Liver (tissue), 8 donors: ENCODE measurements at regions not wholly inside any gene's neighbourhood (a gene's known extent, or its start where the extent isn't known, plus 50 kb on each side); places are given as distances from the start of the nearest gene placed in this dataset.

Experiments
- DNase-seq: peaks from one replicate; pipeline ENCODE4 v3.0.0-alpha.2; 2017; ENCODE audit warnings: low spot score
- H3K27ac ChIP-seq, 2 donors: one replicate each; pipeline ENCODE4 v1.7.0; 2013; ENCODE audit warnings: inconsistent platforms in 2 of 2, low read length in 2 of 2, control low read depth in 1 of 2, low read depth in 1 of 2, mild to moderate bottlenecking in 1 of 2
- H3K27me3 ChIP-seq, 4 donors: one replicate each; pipeline versions ENCODE4 v1.6.1 to v1.7.0; 2013; ENCODE audit warnings: low read length in 3 of 4, inconsistent platforms in 1 of 4, mild to moderate bottlenecking in 1 of 4, moderate library complexity in 1 of 4; ENCODE audit not compliant: control insufficient read depth in 4 of 4, insufficient read depth in 4 of 4
- H3K36me3 ChIP-seq, 4 donors: one replicate each; pipeline versions ENCODE4 v1.6.1 to v1.7.0; 2013; ENCODE audit warnings: low read length in 3 of 4, mild to moderate bottlenecking in 3 of 4, low read depth in 1 of 4, moderate library complexity in 1 of 4; ENCODE audit not compliant: control insufficient read depth in 4 of 4, insufficient read depth in 3 of 4
- H3K4me1 ChIP-seq, 4 donors: one replicate each; pipeline versions ENCODE4 v1.6.1 to v1.7.0; 2013; ENCODE audit warnings: low read length in 3 of 4, mild to moderate bottlenecking in 3 of 4, moderate library complexity in 1 of 4; ENCODE audit not compliant: control insufficient read depth in 4 of 4, insufficient read depth in 4 of 4
- H3K4me3 ChIP-seq, 3 donors: one replicate each; pipeline versions ENCODE4 v1.6.1 to v1.7.0; 2013; ENCODE audit warnings: low read length in 3 of 3, control low read depth in 1 of 3, low read depth in 1 of 3, mild to moderate bottlenecking in 1 of 3
- H3K9ac ChIP-seq, 2 donors: one replicate each; pipeline ENCODE4 v1.7.0; 2013; ENCODE audit warnings: low read length in 2 of 2, mild to moderate bottlenecking in 2 of 2, moderate library complexity in 2 of 2, control low read depth in 1 of 2, low read depth in 1 of 2
- H3K9me3 ChIP-seq, 4 donors: one replicate each; pipeline versions ENCODE4 v1.6.1 to v1.7.0; 2013; ENCODE audit warnings: low read length in 3 of 4; ENCODE audit not compliant: control insufficient read depth in 4 of 4
- ATF3 ChIP-seq: IDR thresholded peaks from 2 replicates; pipeline ENCODE4 v1.6.1; 2016; ENCODE audit warnings: antibody characterized with exemption
- CTCF ChIP-seq: fragments of 150-350 bp; IDR thresholded peaks from 2 replicates; pipeline ENCODE4 v1.5.1; 2017; ENCODE audit warnings: improper control_type of control experiment, low read depth, low read length; ENCODE audit not compliant: missing input control
- EGR1 ChIP-seq, 2 donors: IDR thresholded peaks; 2 replicates each; pipeline ENCODE4 v1.6.1; 2016 to 2018; ENCODE audit warnings: antibody characterized with exemption in 2 of 2, low read depth in 2 of 2
- FOXA1 ChIP-seq: IDR thresholded peaks from 2 replicates; pipeline ENCODE4 v1.6.1; 2016; ENCODE audit warnings: antibody characterized with exemption
- FOXA2 ChIP-seq: IDR thresholded peaks from 2 replicates; pipeline ENCODE4 v1.6.1; 2016; ENCODE audit warnings: antibody characterized with exemption
- GABPA ChIP-seq, 2 donors: IDR thresholded peaks in 1 of 2; conservative IDR thresholded peaks in 1 of 2; 2 replicates each; pipeline ENCODE4 v1.6.1; 2016; ENCODE audit warnings: antibody characterized with exemption in 2 of 2, mild to moderate bottlenecking in 1 of 2, moderate library complexity in 1 of 2
- HNF4A ChIP-seq, 2 donors: conservative IDR thresholded peaks; 2 replicates each; pipeline ENCODE4 v1.6.1; 2016; ENCODE audit warnings: antibody characterized with exemption in 2 of 2, mild to moderate bottlenecking in 2 of 2
- HNF4G ChIP-seq: IDR thresholded peaks from 2 replicates; pipeline ENCODE4 v1.6.1; 2016; ENCODE audit warnings: antibody characterized with exemption
- JUND ChIP-seq, 2 donors: IDR thresholded peaks; 2 replicates each; pipeline ENCODE4 v1.6.1; 2016; ENCODE audit warnings: antibody characterized with exemption in 2 of 2
- MAX ChIP-seq: IDR thresholded peaks from 2 replicates; pipeline ENCODE4 v1.6.1; 2016; ENCODE audit warnings: antibody characterized with exemption
- NR2F2 ChIP-seq: IDR thresholded peaks from 2 replicates; pipeline ENCODE4 v1.6.1; 2016; ENCODE audit warnings: antibody characterized with exemption
- RAD21 ChIP-seq, 2 donors: IDR thresholded peaks; 2 replicates each; pipeline ENCODE4 v1.6.1; 2016; ENCODE audit warnings: antibody characterized with exemption in 2 of 2, mild to moderate bottlenecking in 2 of 2
- REST ChIP-seq: IDR thresholded peaks from 2 replicates; pipeline ENCODE4 v1.6.1; 2016; ENCODE audit warnings: antibody characterized with exemption, mild to moderate bottlenecking
- RXRA ChIP-seq, 2 donors: IDR thresholded peaks; 2 replicates each; pipeline ENCODE4 v1.6.1; 2017 to 2018; ENCODE audit warnings: antibody characterized with exemption in 2 of 2, mild to moderate bottlenecking in 1 of 2
- SP1 ChIP-seq: IDR thresholded peaks from 2 replicates; pipeline ENCODE4 v1.6.1; 2018; ENCODE audit warnings: antibody characterized with exemption, mild to moderate bottlenecking
- TAF1 ChIP-seq: conservative IDR thresholded peaks from 2 replicates; pipeline ENCODE4 v1.6.1; 2016; ENCODE audit warnings: antibody characterized with exemption, mild to moderate bottlenecking
- YY1 ChIP-seq: IDR thresholded peaks from 2 replicates; pipeline ENCODE4 v1.6.1; 2016; ENCODE audit warnings: antibody characterized with exemption, mild to moderate bottlenecking
- ZBTB33 ChIP-seq: IDR thresholded peaks from 2 replicates; pipeline ENCODE4 v1.6.1; 2016; ENCODE audit warnings: antibody characterized with exemption
- WGBS: extraction: QIAGEN DNeasy Blood & Tissue Kit; methylation state at CpG from one replicate; pipeline ENCODE4 v1.1.7; 2013; 5-methylcytosine and 5-hydroxymethylcytosine counted together
- donor health status: healthy.
- donor health status: healthy.
- donor health status: healthy.
- donor health status: healthy.
- donor health status: healthy.

- Histone ChIP-seq H3K9me3 (no peaks in the 10 kb centered on the region), H3K4me3 (no peak overlapping the region), H3K27me3 (no peaks in the 10 kb centered on the region), H3K27ac (no peak overlapping the region), H3K4me1 (no peaks in the 10 kb centered on the region), H3K9ac (no peak overlapping the region), H3K36me3 (no peaks in the 10 kb centered on the region)
- no peak for DNase-seq
- TF ChIP-seq ATF3 = no peak
- no peak for TF ChIP-seq FOXA2
- TF ChIP-seq GABPA (IDR thresholded peaks at IDR 0.05 in 1 of 2, conservative IDR thresholded peaks at IDR 0.05 in 1 of 2) = no peak
- TF ChIP-seq RAD21 (IDR thresholded peaks at IDR 0.05) = no peak
- no peak for TF ChIP-seq JUND (IDR thresholded peaks at IDR 0.05)
- TF ChIP-seq TAF1 = no peak
- no peak for TF ChIP-seq RXRA (IDR thresholded peaks at IDR 0.05)
- no peak for TF ChIP-seq MAX
- TF ChIP-seq EGR1 (IDR thresholded peaks at IDR 0.05; ENCODE audit: low read depth in 2 of 2) = no peak
- 87% methylated on average over 8 of the region's 8 CpGs for WGBS
Observed at GRCh38 chr16:63995025-63995424, 1126.8 kb downstream of the CDH11 start.

- Histone ChIP-seq H3K27ac (no peak overlapping the region), H3K36me3 (no peaks in the 10 kb centered on the region), H3K4me1 (no peaks in the 10 kb centered on the region), H3K9me3 (no peaks in the 10 kb centered on the region), H3K9ac (no peak overlapping the region), H3K4me3 (no peak overlapping the region), H3K27me3 (no peaks in the 10 kb centered on the region)
- TF ChIP-seq NR2F2 (no peak), HNF4A (conservative IDR thresholded peaks at IDR 0.05) (no peak), YY1 (no peak), RAD21 (IDR thresholded peaks at IDR 0.05) (no peak), RXRA (IDR thresholded peaks at IDR 0.05) (no peak), ATF3 (no peak), SP1 (no peak), MAX (no peak), JUND (IDR thresholded peaks at IDR 0.05) (no peak), EGR1 (IDR thresholded peaks at IDR 0.05; ENCODE audit: low read depth in 2 of 2) (no peak), ZBTB33 (no peak), TAF1 (no peak), FOXA1 (no peak), HNF4G (no peak), FOXA2 (no peak), REST (no peak), GABPA (IDR thresholded peaks at IDR 0.05 in 1 of 2, conservative IDR thresholded peaks at IDR 0.05 in 1 of 2) (no peak), CTCF (no peak)
- DNase-seq = no peak
- 46% methylated on average over 2 of the region's 2 CpGs for WGBS
Observed at GRCh38 chr16:63983401-63983800, 1138.5 kb downstream of the CDH11 start.
